Midbrain (tissue), 1 donor: ENCODE measurements at regions not wholly inside any gene's neighbourhood (a gene's known extent, or its start where the extent isn't known, plus 50 kb on each side); places are given as distances from the start of the nearest gene placed in this dataset.
"Not testable (repeated sequence)": the region's sequence is repeated elsewhere in the genome, so short reads cannot be mapped to it uniquely, and the experiment has no call there.

ENCODE experiments used
- DNase-seq: peaks from one replicate; lab custom pipeline; 2025; lab: John Stamatoyannopoulos, UW

DNA sequence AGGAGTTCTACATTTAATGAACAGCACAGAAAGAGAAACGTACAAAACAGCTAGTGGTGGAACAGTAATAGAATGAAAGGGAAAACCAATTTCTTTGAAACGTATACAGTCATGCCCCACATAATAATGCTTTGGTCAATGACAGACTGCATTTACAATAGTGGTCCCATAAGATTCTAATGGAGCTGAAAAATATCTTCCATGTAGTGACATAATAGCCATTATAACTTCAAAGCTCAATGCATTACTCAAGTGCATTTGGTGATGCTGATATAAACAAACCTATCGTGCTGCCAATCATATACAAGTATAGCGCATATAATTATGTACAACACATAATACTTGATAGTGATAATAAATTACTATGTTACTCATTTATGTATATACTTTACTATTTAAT is 1008.9 kb upstream of the FOXG1 start:
- DNase-seq = not testable (repeated sequence)

- DNase-seq = not testable (repeated sequence)
Measured at GRCh38 chr14:27760367-27760766, 1006.2 kb upstream of the FOXG1 start.

DNA sequence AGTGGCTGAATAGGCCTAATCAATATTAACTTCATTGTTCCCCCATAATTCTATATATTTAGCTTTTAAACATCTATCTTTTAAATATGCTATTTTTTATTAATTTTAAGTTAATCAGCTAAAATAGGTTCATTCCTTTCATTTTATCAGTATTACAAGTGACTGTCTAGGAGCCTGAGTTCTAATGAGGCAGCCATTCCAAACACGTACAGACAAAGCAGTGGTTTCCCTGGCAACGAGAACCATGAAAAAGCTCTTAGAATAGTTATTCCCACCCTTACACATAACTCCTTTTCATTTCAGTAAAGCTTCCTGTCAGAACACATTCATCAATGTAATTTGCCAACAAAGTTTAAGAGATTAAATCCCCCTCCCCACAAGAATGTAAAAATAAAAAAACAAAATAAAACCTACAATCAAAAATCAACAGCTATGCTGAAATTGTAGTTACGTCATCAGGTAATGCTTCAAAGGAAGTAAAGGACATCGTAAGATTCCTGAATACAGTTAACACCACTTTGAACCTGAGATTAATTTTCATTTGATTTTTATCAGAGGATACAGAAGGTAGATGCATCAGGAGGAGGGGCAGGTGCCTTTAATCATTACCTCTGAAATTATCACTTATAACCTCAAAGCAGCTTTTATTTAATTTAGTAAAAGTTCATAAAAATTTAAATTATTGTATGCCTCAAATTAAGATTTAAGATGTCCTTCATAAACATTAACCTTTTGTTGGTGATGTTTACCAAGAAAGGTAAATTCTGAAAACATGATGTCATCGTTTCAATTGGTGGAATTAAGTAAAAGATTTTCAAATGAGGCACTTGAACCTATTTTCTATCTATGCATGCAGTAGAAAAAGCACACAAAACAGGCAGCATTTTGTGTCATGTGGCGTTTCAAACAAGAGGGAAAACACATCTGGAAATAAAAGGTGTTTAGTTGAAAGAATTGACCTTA is 967.2 kb upstream of the FOXG1 start:
- DNase-seq = not testable (repeated sequence)

- DNase-seq = not testable (repeated sequence)
Measured at GRCh38 chr14:27817746-27818430, 948.7 kb upstream of the FOXG1 start.

GRCh38 chr14:27826149-27826548 is 940.4 kb upstream of the FOXG1 start:
- DNase-seq = peak; percentile 4

- DNase-seq = not testable (repeated sequence)
Measured at GRCh38 chr14:27831978-27832377, 934.6 kb upstream of the FOXG1 start.

GRCh38 chr14:27833001-27833400 is 933.6 kb upstream of the FOXG1 start:
- DNase-seq = not testable (repeated sequence)

DNA sequence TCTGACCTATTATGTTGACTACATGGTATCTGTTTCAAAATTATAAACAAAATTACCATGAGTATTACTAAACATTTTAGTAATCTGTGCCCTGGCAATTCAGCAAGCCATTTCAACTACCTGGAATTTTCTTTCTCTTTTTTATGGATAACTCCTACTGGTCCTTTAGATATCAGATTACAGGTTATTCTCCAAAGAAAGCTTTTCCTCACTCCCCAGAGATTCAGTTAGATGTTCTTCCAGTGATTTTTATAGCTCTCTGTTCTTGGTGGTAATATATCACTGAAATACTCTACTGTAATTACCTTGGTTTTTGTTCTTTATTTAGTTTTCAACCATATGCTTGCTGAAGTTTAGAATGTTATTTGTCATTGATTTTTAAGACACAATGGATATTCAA is 930.2 kb upstream of the FOXG1 start:
- DNase-seq = no peak

DNA sequence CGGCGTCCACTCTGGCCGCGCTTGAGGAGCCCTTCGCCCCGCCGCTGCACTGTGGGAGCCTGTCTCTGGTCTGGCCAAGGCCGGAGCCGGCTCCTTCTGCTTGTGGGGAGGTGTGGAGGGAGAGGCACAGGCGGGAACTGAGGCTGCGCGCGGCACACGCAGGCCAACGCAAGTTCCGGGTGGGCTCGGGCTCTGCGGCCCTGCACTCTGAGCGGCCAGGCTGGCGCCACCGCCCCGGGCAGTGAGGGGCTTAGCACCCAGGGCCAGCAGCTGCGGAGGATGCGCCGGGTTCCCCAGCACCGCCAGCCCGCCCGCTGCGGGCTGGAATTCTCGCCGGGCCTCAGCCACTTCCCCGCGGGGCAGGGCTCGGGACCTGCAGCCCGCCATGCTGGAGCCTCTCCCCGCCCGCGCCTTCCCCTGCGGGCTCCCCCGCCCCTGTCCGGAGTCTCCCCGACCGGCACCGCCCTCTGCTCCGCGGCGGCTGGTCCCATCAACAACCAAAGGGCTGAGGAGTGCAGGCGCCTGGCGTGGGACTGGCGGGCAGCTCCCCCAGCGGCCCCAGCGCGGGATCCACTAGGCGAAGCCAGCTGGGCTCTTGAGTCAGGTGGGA is 921.2 kb upstream of the FOXG1 start:
- DNase-seq = no peak

GRCh38 chr14:27845902-27846301 is 920.7 kb upstream of the FOXG1 start:
- DNase-seq = no peak

DNA sequence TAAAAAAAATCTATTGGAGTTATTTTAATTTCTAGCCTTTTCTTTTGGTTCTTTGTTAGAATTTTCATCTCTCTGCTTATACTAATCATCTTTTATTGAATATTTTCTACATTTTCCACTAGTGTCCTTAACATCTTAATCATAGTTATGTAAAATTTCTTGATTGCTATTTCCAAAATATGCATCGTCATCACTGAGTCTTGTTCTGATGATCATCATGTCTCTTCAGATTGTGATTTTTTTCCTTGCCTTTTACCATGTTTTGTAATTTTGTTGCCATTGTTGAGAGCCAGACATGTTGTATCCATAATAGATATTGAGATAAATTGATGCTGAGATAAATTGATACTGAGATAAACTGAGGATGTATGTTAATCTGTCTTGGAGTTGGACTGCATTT is 919.1 kb upstream of the FOXG1 start:
- DNase-seq = not testable (repeated sequence)

DNA sequence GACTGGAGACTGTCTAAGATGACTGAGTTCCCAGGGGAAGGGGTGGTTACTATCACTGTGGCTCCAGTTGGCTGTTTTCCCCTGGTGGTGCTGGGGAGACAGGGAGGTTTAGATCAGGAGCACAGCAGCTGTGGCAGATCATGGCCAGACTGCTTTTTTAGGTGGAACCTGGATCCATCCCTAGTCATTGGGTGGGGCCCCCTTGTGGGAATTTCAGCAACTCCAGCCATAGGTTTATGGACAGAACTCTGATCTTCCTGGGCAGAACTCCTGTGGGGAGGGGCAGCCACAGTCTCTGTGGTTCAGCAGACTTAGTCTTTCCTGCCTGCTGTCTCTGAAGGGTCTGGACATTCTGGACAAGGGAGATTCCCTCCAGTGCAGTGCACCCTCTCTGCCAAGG is 917.4 kb upstream of the FOXG1 start:
- not testable (repeated sequence) for DNase-seq

DNA sequence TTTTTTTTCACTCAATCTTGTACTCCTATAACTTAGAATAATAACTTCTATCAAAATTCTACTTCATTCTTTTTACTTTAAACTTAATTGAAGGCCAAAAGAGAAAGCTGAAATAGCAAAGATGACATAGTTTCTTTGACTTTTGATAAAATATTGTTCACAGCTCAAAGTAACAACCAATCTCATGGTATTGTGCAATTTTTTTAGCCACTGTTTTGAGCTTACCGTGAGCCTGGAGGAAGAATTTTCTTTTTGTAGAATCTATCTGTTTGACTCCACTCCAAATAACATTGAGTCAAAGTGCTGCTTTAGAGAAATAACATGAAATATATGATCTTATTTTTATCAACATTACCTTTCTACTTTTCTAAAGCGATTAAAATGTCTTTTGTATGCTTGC is 903.9 kb upstream of the FOXG1 start:
- no peak for DNase-seq

DNA sequence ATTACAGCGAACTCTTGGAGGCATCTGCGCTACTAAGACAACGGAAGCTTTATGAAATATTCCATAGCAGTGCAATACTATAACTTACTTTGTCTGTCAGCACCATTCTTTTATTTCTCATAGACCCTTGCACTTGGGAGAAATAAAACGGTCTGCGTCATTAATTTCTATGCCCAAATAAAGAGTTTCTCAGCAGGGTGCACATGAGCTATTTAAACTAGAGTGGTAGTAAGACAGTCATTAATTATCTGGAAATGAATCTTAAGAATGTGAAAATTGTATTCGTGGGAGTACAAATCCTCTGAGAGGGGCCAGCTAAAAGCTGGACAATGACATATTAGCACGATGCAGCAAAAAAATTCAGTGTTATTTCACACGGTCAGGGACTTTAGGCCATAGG is 903.4 kb upstream of the FOXG1 start:
- DNase-seq = no peak

DNA sequence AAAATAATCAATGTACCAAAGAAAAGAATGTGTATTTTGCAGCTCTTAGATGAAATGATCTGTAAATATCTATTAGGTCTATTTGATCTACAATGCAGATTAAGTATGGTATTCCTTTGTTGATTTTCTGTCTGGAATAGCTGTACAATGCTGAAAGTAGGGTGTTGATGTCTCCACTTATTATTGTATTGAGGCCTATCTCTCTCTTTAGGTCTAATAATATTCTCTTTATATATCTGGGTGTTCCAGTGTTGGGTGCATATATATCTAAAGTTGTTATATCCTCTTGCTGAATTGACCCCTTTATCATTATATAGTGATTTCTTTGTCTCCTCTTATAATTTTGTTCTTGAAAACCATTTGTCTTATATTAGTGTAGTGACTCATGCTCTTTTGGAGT is 885.5 kb upstream of the FOXG1 start:
- no peak for DNase-seq

GRCh38 chr14:27881646-27882045 is 884.9 kb upstream of the FOXG1 start:
- DNase-seq = no peak

- DNase-seq = no peak
Measured at GRCh38 chr14:27886256-27886655, 880.3 kb upstream of the FOXG1 start.

DNA sequence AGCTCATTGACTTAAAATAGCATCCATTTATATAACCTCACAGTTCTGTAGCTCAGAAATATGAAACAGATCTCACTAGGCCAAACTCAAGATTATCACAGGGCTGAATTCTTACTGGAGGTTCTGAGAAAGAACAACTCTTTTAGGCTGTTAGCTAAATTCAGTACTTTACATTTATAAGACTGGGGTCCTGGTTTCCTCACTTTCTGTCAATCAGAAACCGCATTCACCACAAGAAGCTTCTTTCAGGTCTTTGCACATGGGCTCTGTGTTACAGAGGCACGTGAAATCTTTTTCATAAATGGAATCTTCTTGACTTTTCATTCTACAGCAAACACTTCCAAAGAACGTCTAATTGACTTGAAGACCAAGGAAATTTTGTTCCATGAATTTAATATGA is 876.3 kb upstream of the FOXG1 start:
- DNase-seq = no peak

DNA sequence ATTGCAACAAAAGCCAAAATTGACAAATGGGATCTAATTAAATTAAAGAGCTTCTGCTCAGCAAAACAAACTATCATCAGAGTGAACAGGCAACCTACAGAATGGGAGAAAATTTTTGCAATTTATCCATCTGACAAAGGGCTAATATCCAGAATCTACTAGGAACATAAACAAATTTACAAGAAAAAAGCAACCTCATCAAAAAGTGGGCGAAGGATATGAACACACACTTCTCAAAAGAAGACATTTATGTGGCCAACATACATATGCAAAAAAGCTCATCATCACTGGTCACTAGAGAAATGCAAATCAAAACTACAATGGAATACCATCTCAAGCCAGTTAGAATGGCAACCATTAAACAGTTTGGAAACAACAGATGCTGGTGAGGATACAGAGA is 858.1 kb upstream of the FOXG1 start:
- not testable (repeated sequence) for DNase-seq

DNA sequence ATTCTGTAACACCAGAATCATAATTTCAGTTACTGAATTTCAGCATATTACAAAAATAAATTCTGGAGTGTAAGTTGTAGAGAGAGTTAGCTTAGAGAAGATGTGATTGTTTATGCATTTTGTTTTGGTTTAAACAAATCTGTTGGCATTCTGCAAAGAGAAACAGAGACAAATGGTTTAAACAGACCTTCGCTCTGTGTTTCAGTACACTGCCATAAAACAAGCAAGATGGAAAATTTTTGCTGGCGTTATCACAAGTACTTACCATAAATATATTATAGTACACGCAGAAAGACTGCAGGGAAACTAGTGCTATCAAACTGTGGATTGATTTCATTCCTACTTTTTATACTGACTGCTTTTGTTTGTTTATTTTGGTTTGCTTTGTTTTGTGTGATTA is 850.3 kb upstream of the FOXG1 start:
- peak; percentile 0 for DNase-seq

DNA sequence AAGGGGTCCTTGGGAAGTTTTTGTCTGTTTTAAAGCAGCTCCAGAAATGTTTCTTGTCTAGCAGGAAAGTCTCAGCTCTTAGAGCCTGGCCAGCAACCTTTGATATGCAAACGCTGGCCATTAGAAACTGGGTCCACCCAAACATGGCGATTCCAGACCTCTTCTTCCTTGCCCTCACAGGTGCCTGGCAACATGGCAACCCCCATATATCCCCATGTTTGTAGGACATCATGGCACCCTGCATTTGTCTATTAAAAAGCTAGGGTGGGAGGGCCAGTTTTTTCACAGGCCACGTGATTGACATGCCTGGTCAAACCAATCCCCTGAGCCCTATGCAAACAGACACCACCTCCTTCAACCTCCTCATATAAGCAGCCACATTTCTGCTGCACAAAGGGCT is 848.7 kb upstream of the FOXG1 start:
- no peak for DNase-seq

- no peak for DNase-seq
Measured at GRCh38 chr14:27927519-27927918, 839.1 kb upstream of the FOXG1 start.
